Femur (tissue), 1 donor: ENCODE measurements at regions not wholly inside any gene's neighbourhood (a gene's known extent, or its start where the extent isn't known, plus 50 kb on each side); places are given as distances from the start of the nearest gene placed in this dataset.
"Not testable (repeated sequence)": the region's sequence is repeated elsewhere in the genome, so short reads cannot be mapped to it uniquely, and the experiment has no call there.

Experiments used
- DNase-seq: peaks from one replicate; pipeline ENCODE4 v3.0.0-alpha.2; 2017

DNA sequence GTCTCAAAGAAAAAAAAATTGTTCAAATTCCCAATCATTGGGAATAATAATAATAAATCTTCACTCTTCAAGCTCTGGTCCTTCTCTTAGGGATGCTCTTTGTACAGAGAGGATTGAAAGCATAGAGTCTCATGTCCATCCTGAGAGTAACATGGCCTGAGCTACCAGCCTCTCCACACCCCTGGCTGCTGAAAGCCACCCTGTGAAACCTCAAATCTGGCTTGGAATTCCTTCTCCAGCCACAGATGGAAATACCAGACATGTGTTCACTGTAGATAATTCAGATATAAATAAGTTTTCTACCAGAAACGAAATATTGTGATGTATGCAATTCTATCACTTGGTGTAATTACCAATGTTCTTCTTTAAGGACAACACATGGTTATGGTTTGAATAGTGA is 140.6 kb downstream of the ARSF start:
- no peak for DNase-seq

- no peak for DNase-seq
These were observed 137.1 kb downstream of the ARSF start for GRCh38 chrX:3178329-3178728.

DNA sequence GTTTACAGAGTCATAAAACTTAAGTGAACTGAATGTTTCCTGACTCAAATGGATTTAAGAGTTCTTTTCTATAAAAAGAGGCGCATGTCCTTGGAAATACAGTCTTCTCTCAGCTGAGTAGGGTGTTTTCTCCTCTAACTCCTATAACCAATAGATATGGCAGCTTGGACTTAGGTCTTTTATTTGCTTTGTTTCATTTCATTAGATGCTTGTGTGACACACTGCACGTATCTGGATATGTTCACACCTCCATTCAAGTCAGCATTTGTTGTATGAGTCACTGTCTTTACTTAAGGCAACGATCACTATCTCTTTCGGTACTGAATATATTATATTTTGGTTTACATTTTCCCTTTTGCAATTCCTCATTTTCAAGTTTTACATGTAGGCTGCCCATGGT is 136.6 kb downstream of the ARSF start:
- DNase-seq: no peak

- peak; percentile 29 for DNase-seq
These were observed 135.2 kb downstream of the ARSF start for GRCh38 chrX:3176439-3176820.

- no peak for DNase-seq
These were observed 134.6 kb downstream of the ARSF start for GRCh38 chrX:3175659-3176438.

- DNase-seq: not testable (repeated sequence)
These were observed 130.9 kb downstream of the ARSF start for GRCh38 chrX:3172156-3172555.

DNA sequence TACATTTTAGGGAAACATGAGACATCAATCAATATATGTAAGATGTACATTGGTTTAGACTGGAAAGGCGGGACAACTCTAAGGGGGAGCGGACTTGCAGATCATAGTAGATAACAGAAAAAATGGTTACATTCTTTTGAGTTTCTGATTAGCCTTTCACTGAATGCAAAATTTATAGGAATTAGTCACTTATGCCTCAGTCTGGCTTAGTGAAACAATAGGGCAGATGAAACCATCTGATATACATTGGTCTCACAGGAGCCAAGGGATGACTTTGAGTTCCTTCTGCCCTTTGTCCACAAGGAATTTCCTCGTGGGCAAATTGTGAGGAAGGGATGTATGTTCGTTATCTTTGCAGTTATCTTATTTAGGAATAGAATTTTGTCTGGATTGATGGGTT is 128.2 kb downstream of the ARSF start:
- no peak for DNase-seq

- DNase-seq: no peak
These were observed 126.5 kb downstream of the ARSF start for GRCh38 chrX:3167771-3168170.

DNA sequence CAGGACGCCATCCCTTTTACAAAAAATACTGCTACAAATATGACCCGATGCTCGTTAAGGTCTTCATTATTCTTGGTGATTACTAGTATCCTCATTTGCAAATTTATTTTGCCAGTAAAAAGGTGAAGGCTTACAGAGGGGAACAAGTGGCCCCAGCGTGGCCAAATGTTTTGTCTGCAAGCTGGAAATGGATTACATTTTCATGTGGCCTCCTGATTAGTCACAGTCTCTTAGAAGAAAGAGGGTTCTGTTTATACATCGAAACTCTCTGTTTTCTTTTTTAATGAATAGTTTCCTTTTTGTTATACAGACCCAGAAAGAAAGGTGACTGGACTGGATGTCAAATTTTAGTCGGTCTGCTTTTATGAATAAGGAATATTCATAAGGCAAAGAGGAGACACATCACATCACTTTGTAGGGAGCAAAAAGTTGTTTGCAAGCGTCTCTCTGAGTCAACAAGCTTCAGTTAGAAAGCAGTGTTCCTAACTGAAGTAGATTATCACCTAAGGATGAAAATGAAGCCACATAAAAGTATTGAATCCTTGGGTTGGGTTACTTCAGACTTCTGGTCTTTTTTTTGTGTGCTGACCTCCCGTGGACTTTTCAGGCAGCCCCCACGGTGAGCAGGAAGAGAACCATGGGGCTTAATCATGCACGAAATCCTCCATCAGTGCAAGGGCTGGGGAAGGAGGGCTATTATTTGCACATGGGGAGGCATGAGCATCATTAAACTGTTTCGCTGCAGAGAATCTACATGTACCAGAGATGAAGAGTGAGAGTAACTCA is 125.6 kb downstream of the ARSF start:
- no peak for DNase-seq

- DNase-seq: no peak
These were observed 124.5 kb downstream of the ARSF start for GRCh38 chrX:3165808-3166207.
